ENCODE measurements at regions not wholly inside any gene's neighbourhood (a gene's known extent, or its start where the extent isn't known, plus 50 kb on each side); places are given as distances from the start of the nearest gene placed in this dataset.
"Not testable (repeated sequence)": the region's sequence is repeated elsewhere in the genome, so short reads cannot be mapped to it uniquely, and the experiment has no call there.

DNA sequence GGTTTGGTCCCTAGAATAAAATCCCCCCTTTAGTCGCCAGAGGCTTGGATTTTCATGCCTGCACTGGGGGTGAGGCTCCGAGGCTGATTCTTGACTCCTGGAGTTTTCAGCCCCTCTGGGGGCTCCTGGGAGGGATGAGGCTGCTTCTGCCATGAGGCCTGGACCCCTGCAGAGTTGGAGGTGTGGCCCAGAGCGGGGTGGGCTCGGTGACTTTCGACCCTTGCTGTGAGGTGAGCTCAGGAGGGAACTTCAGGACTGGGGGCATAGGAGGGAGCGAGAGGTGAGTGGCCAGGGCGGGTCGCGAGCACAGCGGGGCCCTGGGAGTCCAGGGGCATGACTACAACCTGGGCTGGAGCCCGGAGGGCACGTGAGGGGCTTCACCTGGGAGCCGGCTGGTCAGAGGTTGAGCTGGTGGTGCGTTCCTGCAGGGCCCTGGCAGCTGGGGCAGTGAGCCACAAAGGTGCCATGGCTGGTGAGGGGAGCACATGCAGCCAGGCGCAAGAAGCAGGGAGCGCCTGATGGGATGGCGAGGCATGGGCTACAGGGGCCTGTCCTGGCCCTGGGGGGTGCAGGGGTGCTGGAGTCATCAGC, 168.2 kb downstream of the KIF26A start:
- no peak for DNase-seq

DNA sequence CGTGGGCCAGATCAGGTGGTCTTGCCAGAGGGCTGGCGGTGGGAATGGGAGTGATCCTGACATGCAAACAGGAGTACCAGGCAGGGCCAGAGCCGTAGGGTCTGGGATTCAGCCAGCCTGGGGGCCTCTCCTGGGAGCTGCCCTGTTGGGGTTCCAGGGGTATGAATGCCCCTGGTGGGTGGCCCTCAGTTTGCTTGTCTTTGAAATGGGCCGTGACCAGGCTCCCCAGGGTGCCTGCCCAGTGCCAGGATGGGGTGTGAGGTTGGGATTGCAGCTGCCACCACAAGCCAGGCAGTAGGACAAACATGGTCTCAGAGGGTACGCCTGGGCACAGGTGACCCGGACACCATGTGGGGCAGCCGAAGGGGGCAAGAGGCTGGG, 168.8 kb downstream of the KIF26A start:
- DNase-seq, result no peak

DNA sequence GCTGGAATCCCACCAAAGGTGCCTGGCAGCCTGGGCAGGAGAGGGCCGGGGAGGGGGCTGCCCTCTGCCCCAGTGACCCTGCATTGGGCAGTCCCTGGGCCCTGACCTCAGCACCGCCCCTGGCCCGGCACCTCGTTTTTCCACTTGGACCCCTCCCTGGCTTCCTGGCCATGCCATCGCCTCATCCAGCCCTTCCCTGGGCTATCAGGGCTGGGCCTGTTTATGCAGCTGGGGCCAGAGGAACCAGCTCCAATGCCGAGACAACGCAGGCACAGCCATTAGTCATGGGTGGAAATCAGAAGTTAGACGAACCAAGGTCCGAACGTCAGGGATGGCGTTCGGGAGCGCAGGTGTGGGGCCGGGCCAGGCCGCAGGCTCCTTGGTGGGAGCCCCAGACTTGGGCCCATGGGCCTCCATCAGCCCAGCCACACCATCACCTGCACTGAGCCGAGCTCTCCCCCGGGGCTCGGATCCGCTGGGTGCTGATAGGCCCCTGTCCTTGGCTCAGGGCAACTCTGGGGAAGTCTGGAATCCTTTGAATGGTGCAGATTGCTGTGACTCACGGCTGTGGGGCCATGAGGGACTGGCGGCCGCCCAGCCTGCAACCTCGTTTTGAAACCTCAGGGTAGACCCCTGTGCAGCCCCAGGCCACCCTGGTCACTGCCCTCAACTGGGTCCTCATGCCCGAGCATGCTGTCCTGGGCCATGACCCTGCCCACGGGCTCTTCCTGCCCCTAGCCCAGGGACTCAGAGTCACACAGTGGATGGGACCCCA, 169.4 kb downstream of the KIF26A start:
- no peak for DNase-seq

DNA sequence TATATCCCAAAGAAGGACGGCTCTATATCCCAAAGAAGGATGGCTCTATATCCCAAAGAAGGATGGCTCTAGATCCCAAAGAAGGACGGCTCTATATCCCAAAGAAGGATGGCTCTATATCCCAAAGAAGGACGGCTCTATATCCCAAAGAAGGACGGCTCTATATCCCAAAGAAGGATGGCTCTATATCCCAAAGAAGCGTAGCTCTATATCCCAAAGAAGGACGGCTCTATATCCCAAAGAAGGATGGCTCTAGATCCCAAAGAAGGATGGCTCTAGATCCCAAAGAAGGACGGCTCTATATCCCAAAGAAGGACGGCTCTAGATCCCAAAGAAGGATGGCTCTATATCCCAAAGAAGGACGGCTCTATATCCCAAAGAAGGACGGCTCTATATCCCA, 170.1 kb downstream of the KIF26A start:
- DNase-seq, result not testable (repeated sequence)

DNA sequence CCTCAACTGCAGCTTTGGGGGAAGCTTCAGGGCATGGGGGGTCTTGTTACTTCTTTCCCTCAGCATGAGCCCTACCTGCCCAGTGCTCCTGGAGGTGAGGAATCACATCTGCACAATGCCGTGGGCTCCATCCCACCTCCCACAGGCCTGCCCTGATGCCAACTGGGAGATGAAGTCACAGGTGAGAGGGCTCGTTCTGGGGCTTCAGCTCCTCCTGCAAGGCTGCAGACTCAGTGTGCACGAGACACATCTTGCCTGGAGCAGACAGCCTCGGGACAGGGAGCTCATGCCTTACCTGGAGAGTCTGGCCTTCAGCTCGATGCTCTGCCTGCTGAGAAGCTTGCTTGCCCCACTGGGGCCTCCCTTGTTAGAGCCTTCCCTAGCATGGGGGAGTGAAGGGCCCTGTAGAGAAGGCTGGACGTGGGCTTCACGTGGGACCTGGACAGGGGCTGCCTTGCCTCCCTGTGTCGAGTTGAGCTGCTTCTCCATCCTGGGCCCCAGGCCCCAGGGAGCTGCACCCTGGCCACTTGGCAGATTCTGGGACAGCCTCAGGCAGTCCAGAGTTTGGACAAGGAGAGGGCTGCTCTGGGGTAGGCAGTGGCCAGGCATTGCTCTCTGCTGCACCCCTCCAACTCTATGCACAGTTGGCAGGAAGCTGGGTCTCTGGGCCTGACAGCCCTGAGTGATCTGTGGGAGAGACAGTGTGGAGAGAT, 171.4 kb downstream of the KIF26A start:
- no peak for DNase-seq

DNA sequence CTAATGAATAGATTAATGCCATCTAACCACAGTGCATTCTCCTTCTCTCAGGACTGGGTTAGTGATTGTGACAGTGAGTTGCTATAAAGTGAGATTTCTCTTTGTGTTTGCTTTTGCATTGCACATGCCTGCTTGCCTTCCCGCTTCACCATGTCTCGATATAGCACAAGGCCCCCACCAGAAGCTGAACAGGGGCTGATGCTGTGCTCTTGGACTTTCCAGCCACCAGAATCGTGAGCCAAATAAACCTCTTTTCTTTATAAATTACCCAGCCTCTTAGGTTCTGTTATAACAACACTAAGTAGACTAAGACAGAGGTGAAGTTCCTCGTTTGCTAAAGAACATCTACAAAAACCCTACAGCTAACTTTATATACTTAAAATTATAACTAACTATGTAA, 173.0 kb downstream of the KIF26A start:
- DNase-seq, result no peak

DNA sequence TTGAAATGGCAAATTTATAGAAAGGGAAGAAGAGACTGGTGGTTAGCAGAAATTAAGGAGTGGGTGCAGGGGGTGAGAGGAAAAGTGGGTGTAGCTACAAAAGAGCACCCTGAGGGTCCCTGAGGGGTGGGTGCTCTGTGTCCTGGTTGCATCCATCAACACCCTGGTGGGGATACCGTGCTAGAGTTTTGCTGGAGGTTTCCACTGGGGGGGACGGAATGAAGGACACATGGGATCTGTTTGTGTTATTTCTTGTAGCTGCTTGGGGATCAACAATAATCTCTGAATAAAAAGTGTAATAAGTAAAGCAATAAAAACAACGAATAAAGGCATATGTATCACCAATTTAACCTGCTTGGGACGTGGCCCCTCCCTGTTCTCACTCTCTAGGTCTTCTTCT, 175.3 kb downstream of the KIF26A start:
- no peak for DNase-seq

DNA sequence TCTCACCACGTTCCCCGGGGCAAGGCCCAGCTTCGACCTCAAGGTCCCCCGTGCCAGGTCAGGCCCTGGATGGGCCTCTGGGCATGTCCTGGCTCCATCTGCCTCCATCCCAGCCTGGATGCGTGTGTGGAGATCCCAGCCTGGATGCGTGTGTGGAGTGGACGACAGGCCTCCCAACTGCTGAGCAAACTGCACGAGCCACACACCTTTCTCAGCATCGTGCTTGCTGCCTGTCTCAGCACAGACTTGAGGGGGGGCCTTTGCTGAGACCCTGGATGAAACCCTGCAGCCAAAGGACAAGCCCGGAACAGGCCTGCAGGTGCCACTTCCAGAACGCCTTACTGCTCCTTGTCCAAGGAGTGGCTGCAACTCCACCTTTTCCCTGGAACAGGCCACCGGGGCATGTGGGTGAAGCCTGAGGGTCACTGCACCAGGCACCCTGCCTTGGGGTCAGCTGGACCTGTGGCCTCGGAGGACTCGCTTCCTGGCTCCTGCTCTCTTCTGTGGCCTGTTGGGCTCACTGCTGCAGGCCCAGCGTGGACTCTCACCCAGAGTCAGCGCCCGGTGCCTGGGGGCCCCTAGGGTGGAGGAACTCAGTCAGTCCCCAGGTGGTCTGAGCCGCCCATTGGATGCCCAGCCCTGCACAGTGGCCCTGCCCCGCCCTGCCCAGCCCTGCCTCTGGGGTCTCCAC, 176.0 kb downstream of the KIF26A start:
- DNase-seq, result no peak

DNA sequence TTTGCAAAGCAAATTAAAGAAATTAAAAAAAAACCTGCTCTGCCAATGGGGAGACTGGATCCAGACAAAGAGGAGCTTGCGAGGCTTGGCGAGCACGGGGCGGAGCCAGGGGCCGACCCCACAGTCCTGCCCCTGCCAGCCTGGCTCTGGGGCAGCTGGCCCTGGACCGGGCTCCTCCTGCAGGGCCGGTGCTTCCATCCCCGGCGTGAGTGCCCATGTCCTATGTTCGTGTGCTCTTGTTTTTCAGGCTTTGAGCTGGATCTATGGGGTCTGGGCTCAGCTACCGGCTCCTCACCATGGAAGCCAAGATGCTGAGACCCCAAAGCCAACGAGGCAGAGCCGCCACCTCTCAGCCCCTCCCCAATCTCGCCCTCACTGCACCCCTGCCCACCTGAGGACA, 176.8 kb downstream of the KIF26A start:
- no peak for DNase-seq

DNA sequence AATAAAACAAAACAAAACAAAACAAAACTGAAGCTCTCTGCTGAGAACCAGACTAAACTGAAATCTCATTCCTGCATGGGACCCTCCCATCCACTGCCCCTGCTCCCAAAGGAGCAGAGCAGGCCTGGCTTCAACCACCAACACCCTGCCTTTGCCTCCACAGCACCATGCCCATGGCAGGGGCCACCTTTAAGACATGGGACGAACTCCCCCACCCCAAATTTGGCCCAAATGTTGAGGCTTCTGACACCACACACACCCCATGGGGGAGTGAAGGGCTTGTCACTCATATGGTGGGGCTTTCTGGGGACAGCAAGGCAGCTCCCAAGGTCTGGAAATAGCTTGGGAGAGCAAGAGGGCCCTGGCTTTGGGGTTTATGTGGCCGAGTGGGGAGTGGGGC, 177.2 kb downstream of the KIF26A start:
- DNase-seq, result no peak

DNA sequence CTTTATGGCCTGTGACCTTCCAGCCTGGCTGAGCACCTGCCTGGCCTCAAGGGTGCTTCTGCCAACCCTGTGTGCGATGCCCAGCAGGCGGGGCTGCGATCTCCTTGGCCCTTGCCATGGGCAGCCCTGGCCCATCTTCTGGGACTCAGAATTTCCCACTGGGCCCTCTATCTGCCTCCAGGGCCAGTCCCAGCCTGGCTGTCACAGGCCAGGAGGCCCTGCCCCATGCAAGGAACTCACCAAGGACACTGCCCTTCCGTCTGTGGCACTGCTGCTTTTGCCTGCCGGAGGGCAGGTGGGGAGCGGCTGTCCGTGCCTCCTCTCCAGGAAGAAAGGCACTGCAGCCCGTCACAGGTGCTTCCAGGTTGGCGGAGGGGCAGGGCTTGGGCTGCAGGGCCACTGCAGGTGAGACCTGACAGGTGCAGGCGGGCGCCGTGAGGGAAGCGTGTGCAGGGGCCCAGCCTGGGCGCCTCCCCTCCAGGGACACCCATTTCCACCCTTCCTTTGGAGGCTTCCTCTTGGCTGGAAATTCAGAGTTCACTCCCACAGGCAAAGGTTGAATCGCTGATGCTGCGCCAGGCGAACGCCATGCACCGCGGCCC, 177.8 kb downstream of the KIF26A start:
- no peak for DNase-seq

DNA sequence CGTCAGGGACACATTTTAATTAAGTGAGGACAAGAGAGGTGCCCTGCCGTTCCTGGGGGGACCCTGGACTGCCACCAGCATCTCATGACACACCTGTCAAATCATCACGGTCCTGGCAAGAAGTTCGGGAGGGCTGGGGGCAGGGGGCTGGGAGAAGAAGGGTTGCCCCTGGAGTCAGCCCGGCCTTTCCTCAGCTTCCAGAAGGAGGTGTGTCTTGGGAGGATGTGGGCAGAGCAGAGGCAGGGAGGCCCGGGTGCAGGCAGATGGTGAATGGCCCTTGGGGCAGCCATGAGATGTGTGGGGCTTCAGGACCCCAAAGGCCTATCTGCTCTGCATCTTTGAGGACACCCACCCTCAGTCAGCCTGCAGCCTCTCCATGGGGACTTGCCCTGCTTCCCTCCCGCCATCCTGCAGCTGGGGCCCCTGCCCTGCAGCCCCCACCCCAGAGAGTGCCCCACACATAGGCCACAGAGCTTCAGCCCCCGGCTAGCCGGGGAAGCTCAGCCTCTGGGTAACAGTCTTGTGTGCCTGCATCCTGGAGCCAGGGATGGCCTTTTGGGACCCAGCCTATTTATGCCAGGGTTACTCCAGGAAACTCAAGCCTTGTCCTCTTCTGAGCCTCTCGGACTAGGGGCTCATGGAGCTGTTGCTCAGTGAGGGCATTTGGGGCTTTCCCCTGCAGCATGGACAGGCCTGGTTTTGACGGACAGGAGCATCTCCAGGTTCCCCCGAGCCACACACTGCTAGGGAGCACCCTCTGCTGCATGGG, 178.5 kb downstream of the KIF26A start:
- no peak for DNase-seq

DNA sequence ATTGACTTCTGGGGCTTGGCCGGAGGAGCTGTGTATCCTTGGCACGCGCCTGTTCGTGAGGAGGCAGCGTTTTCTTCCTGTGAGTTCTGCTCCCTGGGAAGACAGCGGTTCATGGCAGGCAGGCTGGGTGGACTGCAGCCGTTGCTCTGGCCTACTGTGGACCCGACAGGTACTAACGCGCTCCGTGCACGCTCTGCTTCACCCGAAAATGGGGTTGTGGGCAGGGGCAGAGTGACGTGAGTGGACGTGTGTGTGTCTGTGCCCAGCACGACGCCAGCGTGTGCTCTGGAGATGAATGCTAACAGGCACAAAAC, 179.1 kb downstream of the KIF26A start:
- no peak for DNase-seq

DNA sequence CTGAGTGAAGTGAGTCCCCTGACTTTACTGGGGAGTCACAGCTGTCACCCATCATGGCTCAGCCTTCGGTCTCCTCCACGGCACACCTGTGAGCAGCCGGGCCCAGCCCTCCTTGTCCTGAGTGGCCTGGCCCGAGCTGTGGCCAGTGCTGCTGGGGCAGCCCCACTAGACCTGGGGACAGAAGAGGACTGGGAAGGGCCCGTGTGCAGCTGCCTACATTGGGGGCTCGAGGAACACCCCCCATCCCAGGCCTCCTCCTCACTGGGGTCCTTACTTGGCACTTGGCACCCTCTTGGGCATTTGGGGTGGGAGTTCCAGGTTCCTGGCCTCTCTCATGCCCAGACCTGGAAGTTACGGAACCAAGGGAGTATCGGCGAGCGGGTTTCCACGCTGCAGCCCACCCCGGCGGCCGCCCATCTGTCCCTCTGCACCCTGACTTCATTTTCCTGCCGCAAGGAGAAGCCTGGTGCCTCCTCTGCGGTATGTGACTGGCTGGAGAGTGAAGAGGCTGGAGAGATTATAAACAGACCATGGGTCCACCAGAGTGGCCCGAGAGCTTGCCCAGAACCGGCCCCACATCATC, 179.7 kb downstream of the KIF26A start:
- no peak for DNase-seq

DNA sequence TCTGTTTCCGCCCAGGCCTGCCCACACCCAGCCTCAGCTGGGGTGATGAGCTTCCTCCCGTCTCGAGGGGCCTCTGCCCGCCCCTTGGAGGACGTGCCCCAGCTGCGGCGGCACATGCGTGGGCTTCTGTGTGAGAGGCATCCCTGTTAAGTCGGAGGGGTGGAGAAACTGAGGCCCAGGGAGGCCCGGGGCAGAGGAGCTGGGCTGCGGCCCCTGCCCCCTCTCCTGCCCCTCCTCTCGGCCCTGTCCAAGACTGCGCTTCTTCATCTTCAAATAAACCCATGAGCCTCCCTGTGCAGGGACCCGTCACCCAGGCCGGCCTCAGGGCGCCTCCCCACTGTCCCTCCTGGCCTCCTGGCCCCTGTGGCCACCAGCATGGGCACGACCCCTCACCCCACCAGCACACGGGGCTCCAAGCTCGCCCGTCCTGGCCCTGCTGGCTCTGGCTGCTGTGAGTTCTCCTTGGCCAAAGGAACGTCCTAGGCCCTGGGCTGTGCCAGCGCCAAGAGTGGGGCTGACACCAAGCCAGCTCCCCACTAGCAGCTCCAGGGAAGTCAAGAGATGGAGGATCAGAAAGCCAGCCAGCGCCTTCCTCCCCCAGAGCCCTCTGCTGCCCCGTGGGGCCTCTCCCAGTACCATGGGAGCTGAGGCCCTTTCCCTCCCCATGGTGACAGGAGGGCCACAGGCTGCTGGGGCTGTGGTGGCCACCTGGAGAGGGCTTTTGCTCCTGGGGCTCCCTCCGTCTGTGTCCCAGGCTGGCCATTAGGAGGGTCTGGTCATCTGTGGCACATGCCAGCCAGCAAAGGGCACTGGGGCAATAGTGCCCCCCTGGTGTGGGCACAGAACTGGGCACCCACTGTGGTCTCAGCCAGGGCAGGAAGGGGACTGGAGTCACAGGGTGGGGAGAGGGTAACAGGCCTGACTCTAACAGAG, 180.4 kb downstream of the KIF26A start:
- no peak for DNase-seq

DNA sequence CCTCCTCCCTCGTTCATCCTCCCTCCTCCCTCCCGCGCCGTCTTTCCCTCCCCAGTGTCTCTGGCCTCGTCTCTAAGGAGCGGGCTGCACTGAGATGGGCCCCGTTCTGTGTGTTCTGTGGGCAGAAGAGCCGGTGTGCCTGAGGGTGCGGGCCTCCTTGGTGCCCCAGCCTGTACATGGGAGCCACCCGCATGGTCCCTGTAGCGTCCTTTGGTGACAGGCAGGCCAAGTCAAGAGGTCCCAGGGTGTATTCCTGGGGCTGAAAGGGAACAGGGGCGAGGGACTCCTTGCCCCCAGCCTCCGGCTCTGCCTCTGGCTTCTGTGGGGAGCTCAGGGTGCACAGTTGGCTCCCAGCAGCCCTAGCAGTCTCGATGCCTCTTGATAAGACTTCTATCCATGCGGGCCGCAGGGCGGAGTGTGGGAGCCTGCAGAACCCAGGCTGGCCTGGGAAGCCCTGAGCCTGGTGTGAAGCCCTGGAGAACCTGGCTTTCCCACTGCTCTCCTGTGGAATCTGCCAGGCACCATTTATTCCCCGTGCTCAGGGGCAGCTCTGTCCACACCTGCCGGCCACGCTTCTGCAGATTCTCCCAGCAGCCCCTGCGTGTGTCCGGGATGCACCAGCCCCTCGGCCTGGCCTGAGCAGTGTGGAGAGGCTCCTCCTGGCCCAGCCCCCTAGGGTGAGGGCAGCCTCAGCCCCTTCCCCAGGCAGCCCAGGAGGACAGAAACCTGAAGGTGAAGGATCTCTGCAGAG, 181.3 kb downstream of the KIF26A start:
- no peak for DNase-seq

DNA sequence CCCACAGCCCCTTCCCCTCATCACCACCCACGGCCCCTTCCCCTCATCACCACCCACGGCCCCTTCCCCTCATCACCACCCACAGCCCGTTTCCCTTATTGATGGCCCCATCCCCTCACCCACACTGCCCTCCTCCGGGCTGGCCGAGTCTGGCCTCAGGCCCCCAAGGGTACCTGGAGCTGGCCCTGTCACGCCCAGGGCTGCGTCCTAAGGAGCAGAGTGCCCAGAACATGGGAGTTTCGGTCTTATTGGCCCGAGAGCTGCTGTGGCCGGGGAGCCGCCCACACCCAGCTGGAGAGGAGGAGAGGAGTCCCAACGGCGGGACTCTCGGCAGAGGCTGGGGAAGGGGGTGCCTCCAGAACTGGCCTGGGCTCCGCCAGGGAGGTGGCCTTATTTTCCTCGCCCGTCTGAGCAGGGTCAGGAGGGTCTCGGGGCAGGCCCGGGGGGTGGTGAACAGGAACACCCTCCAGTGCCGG, 182.3 kb downstream of the KIF26A start:
- DNase-seq, result no peak

DNA sequence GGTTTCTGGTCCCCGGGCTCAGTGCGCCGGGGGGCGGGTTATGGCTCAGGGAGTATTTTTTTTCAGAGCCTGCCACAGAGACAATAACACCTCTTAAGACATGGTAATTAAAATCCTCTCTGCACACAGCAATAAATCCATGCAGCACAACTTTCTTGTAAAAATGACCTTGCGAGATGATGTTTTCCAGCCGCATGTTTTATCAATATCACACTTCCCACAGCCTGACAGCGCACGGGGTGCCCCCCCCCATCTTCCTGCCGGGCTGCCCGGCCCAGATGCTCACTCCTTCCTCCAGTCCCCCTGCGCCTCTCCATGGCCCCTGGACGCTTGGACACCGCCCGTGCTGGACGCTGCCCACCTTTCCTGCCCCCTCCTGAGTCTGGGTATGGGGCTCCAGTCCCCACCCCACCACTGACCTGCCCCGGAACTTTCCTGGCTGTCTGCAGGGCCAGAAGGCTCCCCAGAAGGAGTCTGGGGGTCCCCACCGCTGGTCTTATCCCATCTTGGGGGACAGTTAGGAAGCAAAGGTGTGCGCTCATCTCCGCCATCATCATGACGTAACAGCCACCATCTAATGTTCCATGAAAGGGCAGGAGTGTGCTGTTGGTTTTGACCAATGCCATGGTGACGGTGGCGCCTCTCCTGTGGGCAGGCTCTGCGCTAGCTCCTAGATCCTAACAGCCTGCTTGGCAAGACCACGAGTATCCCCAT, 182.9 kb downstream of the KIF26A start:
- DNase-seq, result no peak

DNA sequence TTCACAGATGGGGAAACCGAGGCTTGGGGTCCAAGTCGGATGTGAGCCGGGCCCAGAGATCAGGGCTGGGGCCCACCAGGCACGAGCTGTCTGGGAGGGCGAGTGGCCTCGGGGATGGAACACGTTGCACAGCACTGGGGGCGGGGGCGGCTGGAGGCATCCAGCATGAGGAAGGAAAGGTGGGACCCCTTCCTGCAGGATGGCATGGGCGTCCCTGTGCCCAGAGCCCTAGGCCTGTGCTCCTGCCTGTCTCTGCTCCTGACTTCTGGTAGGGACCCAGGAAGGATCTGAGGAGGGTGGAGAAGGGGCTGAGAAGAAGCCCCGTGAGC, 183.4 kb downstream of the KIF26A start:
- no peak for DNase-seq

Measured in NCI-H1694 (cell line).